ENCODE measurements at regions not wholly inside any gene's neighbourhood (a gene's known extent, or its start where the extent isn't known, plus 50 kb on each side); places are given as distances from the start of the nearest gene placed in this dataset.

- no peak for DNase-seq (ENCODE audit: low read depth in 2 of 2)
Observed at GRCh38 chr6:159099961-159100360, 55.2 kb upstream of the TAGAP start.

GRCh38 chr6:159099276-159099675 is 54.5 kb upstream of the TAGAP start:
- no peak for DNase-seq (ENCODE audit: low read depth in 2 of 2)

GRCh38 chr6:159098636-159099106 is 53.9 kb upstream of the TAGAP start:
- DNase-seq (ENCODE audit: low read depth in 2 of 2) = peak in 1 of 2 donors; percentile 52

- DNase-seq (ENCODE audit: low read depth in 2 of 2) = peak in 1 of 2 donors; percentile 63
Observed at GRCh38 chr6:159097256-159097655, 52.5 kb upstream of the TAGAP start.

- DNase-seq (ENCODE audit: low read depth in 2 of 2) = no peak
Observed at GRCh38 chr6:159095616-159096015, 50.8 kb upstream of the TAGAP start.

GRCh38 chr6:159094444-159095252 is 49.9 kb upstream of the TAGAP start:
- peak in 1 of 2 donors; percentile 42 for DNase-seq (ENCODE audit: low read depth in 2 of 2)

All from stimulated activated CD4-positive, alpha-beta T cell treated with anti-CD3 and anti-CD28 coated beads, Interleukin-15, amount 100 ng/mL, for 48 hours (primary cell).